Upper lobe of left lung (tissue), 4 donors: ENCODE measurements at regions not wholly inside any gene's neighbourhood (a gene's known extent, or its start where the extent isn't known, plus 50 kb on each side); places are given as distances from the start of the nearest gene placed in this dataset.

ENCODE experiments used
- CTCF ChIP-seq, 6 experiments: fragments of 450-650 bp in 4 of 6; fragments of 200-600 bp in 2 of 6; sonication (generic) in 2 of 6; IDR thresholded peaks; one replicate each; pipeline ENCODE4 v1.5.1; 2016 to 2019; ENCODE audit warnings: antibody characterized with exemption in 6 of 6
- EP300 ChIP-seq, 4 donors: sonication (generic); formaldehyde crosslinking; IDR thresholded peaks; one replicate each; pipeline ENCODE4 v1.5.1; 2017; ENCODE audit warnings: antibody characterized with exemption in 4 of 4, control low read depth in 2 of 4
- POLR2A ChIP-seq, 4 donors: fragments of 450-650 bp; IDR thresholded peaks; one replicate each; pipeline ENCODE4 v1.5.1; 2016 to 2017; ENCODE audit warnings: antibody characterized with exemption in 4 of 4, mild to moderate bottlenecking in 2 of 4
- POLR2AphosphoS5 ChIP-seq, 2 donors: sonication (generic); formaldehyde crosslinking; IDR thresholded peaks; one replicate each; pipeline ENCODE4 v1.5.1; 2017; ENCODE audit warnings: antibody characterized with exemption in 2 of 2

- TF ChIP-seq CTCF (IDR thresholded peaks at IDR 0.05) (no peak), POLR2A (IDR thresholded peaks at IDR 0.05) (no peak), POLR2AphosphoS5 (IDR thresholded peaks at IDR 0.05) (no peak), EP300 (IDR thresholded peaks at IDR 0.05) (no peak)
Observed at GRCh38 chr4:143768007-143768591, 67.6 kb upstream of the FREM3 start.
